ENCODE measurements at regions not wholly inside any gene's neighbourhood (a gene's known extent, or its start where the extent isn't known, plus 50 kb on each side); places are given as distances from the start of the nearest gene placed in this dataset.
"Not testable (repeated sequence)": the region's sequence is repeated elsewhere in the genome, so short reads cannot be mapped to it uniquely, and the experiment has no call there.

DNA sequence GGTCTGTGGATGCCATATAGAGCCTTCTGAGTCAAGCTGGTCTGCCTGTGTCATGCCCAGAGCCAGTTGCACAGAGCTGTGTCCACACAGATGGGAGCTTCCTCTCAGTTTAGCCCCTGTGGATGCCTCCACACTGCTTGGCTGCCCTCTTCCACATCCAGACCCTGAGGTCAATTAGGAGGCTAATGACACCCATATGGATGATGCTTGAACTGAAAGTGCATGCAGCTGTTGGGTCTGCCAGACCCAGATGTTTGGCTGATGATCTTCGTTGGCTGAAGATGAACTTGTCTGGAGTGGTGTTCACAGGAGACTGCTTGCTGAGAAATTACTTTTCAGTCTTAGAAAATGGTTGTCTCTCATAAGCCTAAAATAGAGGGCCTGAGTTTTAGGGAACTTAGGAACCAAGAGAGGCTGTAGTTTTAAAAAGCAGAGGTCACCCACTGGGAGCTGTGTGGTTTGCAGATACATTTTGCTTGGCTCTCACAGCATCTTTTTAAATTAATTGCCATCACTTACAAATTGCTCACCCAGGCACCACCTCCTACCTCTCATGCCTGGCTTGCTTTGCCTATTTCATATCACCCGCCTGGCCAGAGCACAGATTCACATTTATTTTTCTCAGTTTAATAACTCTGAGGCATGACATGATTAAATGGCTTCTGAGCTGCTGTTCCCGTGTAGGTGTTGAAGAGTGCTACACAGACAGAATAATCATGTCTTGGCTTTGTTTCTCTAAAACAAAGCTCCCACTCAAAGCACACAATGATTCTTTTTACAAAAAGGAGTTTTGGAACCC, 176.1 kb downstream of the MINAR1 start:
- no peak for DNase-seq

DNA sequence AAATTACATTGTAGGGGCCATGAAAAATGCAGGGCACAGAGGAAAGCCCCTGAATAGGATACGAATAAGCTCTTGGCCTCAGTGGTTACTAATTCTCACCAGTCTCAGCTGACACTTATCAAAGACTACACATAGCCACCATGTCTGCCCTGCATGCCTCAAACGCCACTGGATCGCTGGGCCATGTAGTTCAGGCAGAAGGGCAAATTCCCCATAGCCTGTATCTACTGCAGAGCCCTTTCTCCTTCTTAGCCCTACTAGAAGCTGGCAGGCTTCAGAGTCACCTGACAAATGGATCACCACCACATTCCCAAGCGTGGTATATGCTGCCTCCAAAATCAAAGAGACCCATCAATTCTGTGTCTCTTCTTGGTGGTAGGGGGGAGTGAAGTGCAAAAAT, 177.4 kb downstream of the MINAR1 start:
- DNase-seq: no peak

DNA sequence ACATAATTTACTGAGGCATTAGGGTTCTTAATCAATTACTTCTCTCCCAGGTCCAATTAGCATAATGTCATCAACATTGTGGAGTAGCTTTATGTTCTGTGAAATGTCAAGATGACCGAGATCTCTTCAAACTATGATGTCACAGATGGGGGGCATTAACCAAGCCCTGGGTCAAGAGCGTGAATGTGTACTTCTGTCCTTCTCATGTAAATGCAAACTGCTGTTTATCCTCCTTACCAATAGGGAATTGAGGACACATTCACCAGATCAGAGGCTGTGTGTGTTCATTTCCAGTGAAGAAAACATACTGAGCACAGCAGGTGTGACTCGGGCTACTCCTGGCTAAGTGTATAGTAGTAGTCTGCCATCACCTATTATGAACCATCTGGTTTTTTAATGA, 177.9 kb downstream of the MINAR1 start:
- DNase-seq: no peak

DNA sequence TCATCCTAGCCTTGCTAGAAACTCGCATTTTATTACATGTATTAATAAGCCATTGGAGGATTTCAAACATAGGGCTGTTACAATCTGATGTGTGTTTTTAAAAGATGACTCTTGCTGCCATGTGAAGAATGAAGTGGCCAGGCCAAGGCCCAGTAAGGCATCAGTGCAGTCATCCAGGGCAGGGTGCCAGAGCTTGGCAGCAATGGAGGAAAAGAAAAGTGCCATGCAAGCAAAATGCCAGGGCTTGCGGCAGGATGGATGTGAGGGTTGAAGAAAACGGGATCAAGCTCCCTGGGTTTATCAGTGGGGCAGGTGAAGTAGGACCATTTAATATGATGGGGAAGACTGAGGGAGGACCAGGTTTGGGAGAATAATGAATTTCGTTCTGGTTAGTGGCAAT, 183.6 kb downstream of the MINAR1 start:
- no peak for DNase-seq

DNA sequence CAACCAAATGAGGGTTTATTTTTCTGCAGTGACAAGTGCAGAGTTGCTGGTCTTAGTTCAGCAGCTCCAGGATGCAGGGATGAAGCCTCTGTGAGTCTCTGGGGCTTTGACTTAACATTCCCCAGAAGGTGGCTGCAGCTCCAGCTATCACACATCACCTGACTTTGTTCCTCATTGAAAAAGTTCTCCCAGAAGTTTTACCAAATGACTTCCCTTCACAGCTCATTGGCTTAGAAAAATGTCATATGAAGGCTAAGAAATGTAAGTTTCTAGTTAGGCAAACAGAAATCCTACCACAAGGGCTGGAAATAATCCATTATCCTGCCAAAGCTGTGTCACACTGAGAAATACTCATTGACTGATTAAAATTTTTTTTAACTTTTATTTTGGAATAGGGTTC, 184.9 kb downstream of the MINAR1 start:
- DNase-seq: no peak

DNA sequence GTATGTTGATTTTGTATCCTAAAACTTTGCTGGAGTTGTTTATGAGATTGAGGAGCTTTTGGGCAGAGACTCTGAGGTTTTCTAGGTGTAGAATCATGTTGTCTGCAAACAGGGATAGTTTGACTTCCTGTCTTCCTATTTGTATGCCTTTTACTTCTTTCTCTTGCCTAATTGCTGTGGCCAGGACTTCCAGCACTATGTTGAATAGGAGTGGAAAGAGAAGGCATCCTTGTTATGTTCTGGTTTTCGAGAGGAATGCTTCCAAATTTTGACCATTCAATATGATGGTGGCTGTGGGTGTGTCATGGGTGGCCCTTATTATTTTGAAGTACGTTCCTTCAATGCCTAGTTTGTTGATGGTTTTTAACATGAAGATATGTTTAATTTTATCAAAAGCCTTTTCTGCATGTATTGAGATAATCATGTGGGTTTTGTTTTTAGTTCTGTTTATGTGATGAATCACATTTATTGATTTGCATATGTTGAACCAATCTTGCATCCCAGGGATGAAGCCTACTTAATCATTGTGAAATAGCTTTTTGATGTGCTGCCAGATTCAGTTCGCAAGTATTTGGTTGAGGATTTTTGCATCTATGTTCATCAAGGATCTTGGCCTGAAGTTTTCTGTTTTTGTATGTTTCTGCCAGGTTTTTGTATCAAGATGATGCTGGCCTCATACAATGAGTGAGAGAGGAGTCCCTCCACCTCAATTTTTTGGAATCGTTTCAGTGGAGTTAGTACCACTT, 188.1 kb downstream of the MINAR1 start:
- DNase-seq: no peak

DNA sequence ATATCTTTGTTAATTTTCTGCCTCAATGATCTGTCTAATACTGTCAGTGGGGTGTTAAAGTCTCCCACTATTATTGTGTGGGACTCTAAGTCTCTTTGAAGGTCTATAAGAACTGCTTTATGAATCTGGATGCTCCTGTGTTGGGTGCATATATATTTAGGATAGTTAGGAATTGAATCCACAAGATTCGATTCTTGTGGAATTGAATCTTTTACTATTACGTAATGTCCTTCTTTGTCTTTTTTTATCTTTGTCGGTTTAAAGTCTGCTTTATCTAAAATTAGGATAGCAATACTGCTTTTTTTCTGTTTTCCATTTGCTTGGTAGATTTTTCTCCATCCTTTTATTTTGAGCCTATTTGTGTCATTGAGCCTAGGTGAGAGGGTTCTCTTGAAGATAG, 189.7 kb downstream of the MINAR1 start:
- DNase-seq: not testable (repeated sequence)

DNA sequence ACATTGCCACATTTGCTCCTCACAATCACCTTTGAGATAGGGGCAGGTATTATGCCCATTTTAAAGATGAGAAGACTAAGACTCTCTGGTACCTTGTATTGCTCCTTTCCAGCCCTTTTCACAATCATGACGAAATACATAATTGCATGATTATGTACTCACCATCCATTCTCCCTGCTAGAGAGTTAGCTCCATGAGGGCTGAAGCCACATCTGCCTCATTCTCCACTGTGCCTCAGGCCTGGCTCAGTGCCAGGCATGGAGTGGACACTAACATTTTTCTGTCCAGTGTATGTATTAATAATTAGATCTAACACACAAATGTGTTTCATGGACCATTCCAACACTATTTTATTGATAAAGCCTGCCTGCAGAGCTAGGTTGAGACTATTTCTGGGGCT, 191.4 kb downstream of the MINAR1 start:
- no peak for DNase-seq

DNA sequence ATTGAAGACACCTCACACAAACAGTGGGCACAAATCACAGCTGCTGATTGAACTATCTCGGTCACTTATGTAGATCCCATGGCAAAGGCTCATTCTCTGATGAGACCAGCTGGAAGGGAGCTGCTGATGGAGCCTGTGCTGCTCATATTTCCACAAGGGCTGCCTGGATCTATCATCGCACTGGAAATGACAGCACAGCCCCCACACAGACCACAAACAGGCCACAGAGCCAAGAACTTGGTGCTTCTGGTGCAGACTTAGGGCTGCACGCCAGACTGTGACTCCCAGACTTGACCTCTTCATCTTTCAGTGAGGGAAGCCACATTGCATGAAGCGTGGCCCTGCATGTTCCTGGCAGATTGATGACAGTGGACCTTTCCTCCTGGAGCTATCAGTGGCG, 197.6 kb downstream of the MINAR1 start:
- no peak for DNase-seq

DNA sequence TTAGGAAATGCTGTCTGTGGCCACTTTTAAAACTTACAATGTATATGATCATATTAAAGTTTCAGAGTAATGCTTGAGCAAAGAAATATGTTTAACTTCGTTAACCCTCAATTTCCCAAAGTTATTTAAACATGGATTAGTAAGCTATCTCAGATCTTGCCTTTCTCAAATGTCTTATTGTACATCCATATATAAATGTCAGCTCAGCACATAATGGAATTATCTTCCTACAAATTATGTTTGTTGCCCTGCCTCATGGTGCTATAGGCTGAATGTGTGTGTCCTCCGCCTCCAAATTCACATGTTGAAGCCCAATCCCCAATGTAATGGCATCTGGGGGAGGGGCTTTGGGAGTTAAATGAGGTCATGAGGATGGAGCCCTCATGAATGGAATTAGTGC, 200.3 kb downstream of the MINAR1 start:
- no peak for DNase-seq

DNA sequence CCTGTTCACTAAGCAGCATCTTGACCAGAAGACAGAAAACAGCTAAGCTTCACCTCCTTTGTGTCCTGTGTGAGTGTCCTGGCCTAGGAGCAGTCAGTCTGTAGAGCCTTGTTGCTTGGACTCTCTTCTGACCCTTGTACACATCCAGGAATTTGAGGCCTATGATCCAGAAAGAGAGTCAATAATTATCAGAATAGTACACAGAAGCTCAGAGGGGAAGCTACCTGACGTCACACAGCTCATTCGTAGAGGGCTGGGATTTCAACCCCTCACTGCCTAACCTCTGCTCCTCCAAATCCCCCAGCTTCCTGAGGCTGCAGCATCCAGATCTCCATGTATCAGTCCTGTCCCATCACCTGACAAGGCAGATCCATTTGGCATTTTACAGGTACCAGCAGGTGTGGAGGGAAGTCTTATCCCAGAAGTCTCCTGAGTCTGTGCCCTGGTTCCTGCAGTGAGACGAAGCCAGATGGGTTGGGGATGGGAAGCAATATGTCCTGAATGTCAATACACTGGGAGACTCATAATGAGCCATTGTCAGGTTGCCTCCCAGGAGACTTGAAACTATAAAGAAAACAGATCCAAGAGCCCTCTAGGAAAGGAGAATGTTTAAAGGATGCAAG, 203.1 kb downstream of the MINAR1 start:
- no peak for DNase-seq

DNA sequence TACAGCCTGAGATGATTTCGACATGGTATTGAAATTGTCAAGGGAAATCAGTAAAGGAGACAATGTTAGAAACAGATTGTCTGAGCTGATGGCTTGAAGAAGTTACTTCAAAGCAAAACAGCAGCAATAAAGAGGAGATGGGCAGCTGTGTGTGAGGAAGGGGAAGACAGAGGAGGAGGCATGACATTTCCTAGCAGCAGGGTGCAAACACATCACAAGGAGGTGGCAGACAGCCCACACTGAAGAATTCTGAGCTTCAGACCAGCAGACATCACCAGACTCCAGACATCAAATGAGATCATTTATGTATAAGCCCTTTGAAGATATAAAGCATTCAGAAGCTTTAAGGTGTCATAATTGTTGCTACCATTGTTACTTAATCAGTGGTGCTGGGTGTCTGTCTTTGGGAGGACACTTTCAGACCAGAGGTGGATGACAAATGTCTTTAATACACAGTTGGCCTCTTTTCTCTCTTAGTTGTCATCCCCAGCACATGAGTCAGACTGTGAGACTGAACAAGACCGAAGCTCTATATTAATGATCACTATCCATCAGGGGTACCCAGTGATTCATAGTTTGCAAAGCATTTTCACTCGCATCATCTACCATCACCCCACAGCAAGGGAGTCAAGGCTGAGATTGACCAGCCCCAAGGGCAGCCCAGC, 203.9 kb downstream of the MINAR1 start:
- DNase-seq: no peak

DNA sequence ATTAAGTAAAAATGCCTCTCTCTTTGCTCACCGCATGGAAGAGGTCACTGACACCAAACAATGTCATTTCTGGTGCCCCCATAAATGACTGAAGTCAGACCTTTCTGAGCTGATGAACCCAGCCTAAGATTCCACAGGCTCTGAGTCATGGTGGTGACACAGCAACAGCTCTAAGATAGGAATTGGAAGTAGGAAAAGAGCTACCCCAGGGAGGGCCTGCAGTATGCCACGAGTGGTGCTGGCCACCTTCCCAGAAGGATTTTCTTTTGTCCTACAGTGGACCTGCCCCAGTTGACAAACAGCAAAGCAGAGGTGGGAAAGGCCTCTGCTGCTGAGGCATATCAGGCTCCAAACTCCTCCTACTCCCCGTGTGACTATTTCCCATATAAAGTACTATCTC, 208.1 kb downstream of the MINAR1 start:
- no peak for DNase-seq

DNA sequence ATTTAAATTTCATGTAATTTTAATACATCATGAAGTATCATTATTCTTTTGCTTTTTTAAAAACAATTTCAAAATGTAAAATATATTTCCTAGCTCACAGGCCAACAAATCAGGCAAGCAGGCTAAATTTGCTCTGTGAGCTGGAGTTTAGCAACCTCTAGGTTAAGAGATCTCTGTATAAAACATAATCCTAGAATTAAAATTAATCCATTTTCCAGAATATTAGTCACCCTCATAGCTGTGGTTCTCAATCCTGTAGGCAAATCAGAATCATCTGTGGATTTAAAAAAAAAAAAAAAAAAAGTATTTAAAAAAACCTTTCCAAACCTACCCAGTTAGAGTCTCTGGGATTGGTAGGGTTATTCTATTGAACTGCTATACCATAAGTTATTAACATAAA, 209.7 kb downstream of the MINAR1 start:
- no peak for DNase-seq

DNA sequence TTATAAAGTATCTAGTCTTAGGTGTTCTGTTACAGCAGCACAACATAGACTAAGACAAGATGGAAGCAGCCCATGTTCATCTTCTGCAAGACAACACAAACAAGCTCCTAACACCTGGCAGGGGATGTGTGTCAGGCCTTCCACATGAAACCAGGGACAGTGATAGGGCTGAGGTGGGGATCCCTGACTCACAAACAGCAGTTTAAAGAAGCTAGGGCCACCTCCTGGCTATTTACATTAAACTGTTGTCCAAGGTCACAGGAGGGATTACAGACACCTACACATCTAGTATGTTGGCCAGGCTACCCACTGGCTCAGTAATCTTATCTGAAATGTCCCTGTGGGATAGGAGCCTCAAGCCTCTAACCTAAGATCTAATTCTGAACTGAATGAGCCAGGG, 211.3 kb downstream of the MINAR1 start:
- DNase-seq: no peak

DNA sequence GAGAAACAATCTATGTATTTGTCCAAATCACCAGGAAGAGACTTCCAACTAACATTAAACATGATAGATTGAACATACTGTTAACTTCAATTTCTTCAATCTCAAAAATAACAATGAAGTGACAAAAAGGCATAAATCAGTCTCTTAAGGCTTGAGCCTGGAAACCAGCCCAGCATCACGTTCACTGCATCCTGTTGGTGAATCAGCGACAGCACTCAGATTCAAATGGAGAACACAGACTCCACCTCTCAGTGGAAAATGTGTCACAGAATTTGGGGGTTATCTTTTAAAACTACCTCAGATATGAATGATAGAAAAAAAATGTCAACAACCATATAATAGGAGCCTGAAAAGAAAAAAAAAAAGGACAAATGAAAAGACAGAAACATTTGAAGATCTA, 212.0 kb downstream of the MINAR1 start:
- DNase-seq: peak in 1 of 2 donors; percentile 9

DNA sequence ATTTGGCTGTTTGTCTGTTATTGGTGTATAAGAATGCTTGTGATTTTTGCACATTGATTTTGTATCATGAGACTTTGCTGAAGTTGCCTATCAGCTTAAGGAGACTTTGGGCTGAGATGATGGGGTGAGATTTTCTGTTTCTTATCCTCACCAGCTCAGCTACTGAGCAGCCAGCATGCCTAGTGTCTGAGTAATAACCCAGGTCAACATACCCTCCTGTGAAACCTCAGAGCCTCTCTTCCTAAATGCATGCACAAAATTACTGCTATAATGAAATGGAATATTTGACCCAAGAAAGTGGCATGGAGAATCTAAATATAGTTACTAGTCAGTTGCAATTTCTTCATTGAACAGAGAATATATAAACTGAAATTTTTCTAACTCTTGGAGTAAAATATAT, 220.8 kb downstream of the MINAR1 start:
- DNase-seq: not testable (repeated sequence)

DNA sequence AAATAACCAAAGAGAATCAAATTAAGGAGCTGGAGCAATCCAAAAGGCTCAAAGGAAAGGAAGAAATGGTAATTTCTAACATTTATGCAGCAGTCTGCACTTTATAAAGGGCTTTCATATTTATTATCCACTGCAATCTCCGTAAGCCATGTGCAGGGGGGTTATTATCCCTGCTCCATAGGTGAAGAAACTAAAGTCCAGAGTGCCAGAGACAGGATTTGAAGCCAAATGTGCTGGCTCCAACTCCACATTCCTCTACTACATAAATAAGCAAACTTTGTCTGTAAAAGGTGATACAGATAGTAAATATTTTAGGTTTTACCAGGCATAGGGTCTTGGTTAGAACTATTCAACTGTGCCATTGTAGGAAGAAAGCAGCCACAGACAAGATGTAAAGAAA, 221.4 kb downstream of the MINAR1 start:
- no peak for DNase-seq

DNA sequence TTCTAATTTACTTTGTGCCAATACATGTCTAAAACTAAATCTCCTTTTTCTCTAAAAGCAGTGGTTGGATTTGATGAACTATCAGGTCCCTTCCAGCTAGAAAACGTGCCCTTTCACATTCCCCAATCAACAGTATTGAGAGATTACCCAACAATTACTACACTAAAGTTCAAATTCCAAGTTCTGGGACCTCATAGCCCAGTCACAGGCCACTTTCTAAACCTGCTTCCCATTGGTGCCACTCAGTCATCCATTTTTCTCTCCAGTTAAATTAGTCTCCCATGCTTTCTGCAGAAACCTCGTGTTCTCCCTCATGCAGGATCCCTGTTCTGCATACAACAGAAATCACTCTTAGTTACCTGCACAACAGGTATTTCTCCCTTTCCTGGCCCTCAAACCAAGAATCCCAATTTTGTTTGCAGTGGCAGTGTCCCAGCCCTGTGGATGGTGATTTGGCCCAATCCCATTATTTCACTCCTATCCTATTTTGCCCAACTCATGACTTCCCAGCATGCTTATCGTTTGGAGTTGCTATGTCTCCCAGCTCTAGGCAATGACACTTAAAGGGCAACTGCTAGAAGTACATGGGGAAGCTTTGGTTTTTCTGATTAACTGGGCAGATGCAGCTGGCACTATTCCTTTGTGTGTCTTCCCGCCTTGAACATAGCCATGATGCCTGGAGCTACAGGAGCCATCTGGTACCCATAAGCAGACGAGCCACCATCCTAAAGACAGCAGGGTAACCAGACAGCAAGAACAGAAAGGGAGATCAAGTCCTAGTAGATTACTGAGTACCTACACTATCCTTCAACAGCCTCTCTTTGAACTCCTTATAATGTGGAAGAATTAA, 224.2 kb downstream of the MINAR1 start:
- DNase-seq: no peak

DNA sequence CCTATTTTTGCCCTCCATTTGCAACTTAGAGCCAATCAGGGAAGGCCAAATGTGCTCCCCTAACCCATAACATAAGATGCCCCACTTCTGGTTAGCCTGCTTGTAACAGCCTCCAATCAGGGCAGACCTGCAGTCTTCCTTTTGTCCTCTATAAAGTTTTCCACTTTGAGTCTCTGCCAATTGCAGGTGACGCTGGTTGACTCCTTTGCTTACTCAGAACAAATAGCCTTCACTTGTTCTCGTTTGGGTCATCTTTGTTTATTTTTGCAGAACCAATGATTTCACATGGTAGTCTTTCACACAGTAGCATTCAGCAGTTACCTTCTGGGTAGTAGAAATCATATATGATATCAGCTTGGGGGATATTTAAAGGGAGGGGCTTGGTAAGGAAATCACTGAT, 225.6 kb downstream of the MINAR1 start:
- DNase-seq: no peak

DNA sequence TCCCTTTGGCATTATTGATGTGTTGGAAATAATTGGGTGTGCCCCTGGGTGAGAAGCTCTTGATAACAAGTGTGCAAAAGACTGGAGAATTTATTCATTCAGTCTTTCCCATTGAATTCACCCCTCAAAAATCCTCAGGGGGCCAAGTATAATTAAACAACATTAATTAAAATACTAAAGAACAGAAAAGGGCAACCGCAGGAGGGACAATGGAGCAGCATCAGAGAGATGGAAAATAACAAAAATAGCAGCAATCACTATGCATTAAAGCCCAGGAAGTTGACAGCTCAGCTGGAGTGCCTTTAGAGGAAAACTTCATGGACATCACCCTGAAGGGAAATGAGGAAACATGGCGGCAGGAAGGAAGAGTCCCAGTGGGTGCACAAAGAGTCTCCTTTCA, 227.6 kb downstream of the MINAR1 start:
- DNase-seq: no peak

DNA sequence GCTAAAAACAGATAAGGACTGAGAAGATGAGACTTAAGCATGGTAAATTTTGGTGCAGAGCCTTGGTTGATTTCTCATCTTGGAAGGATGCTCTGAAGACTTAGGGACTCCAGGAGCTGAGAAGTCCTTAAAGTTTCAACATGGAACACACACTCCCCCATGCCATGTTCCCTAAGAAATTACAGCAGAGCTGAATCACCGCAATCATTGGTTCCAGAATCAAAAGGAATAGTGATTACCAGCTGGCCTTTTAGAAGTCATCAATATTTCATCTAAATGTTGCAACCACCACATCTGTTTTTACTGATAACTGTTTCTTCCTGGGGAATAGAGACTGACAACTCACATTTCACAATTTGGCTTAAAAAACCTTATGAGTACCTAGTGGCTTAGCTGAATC, 229.3 kb downstream of the MINAR1 start:
- DNase-seq: no peak
